Gastroesophageal sphincter (tissue), 4 donors: ENCODE measurements at regions not wholly inside any gene's neighbourhood (a gene's known extent, or its start where the extent isn't known, plus 50 kb on each side); places are given as distances from the start of the nearest gene placed in this dataset.

Experiments
- ATAC-seq: fragments of 150-250 bp; one replicate; pipeline ENCODE4 v1.9.1; 2016; ENCODE audit warnings: mild to moderate bottlenecking, moderate library complexity
- H3K27ac ChIP-seq, 4 donors: fragments of 200-600 bp; sonication (generic) in 3 of 4; 1 replicate in 3 of 4; 2 replicates in 1 of 4; pipeline ENCODE4 v1.5.1; 2016 to 2019
- H3K27me3 ChIP-seq: fragments of 200-600 bp; sonication (generic); one replicate; pipeline ENCODE4 v1.5.1; 2019
- H3K36me3 ChIP-seq, 2 donors: fragments of 200-600 bp; sonication (generic); one replicate each; pipeline ENCODE4 v1.5.1; 2019; ENCODE audit warnings: control low read depth in 1 of 2
- H3K4me1 ChIP-seq, 3 donors: fragments of 200-600 bp; sonication (generic); 1 replicate in 2 of 3; 2 replicates in 1 of 3; pipeline ENCODE4 v1.5.1; 2016 to 2019; ENCODE audit warnings: control low read depth in 2 of 3
- H3K4me3 ChIP-seq, 2 donors: fragments of 200-600 bp; sonication (generic); one replicate each; pipeline ENCODE4 v1.5.1; 2019; ENCODE audit warnings: mild to moderate bottlenecking in 1 of 2, moderate library complexity in 1 of 2
- H3K9me3 ChIP-seq, 3 donors: fragments of 200-600 bp; sonication (generic); one replicate each; pipeline ENCODE4 v1.5.1; 2017 to 2019; ENCODE audit warnings: control low read depth in 2 of 3
- EP300 ChIP-seq: sonication (generic); formaldehyde crosslinking; IDR thresholded peaks from one replicate; pipeline ENCODE4 v1.6.1; 2017; ENCODE audit warnings: antibody characterized with exemption, mild to moderate bottlenecking
- POLR2A ChIP-seq, 2 donors: fragments of 450-650 bp; IDR thresholded peaks; one replicate each; pipeline ENCODE4 v1.6.1; 2017; ENCODE audit warnings: antibody characterized with exemption in 2 of 2, mild to moderate bottlenecking in 2 of 2, moderate library complexity in 1 of 2
- POLR2AphosphoS5 ChIP-seq: sonication (generic); formaldehyde crosslinking; IDR thresholded peaks from one replicate; pipeline ENCODE4 v1.6.1; 2017; ENCODE audit warnings: antibody characterized with exemption
- WGBS, 2 donors: methylation state at CpG; one replicate each; pipeline ENCODE4 v1.1.5; 2018; ENCODE audit warnings: low coverage in 1 of 2; 5-methylcytosine and 5-hydroxymethylcytosine counted together
- TF ChIP-seq, protein P1 (sequence below), 4 experiments: fragments of 200-600 bp in 2 of 4; fragments of 450-650 bp in 2 of 4; sonication (generic) in 1 of 4; IDR thresholded peaks; one replicate each; pipeline ENCODE4 v1.5.1; 2017 to 2019; ENCODE audit warnings: antibody characterized with exemption in 4 of 4, mild to moderate bottlenecking in 2 of 4, moderate library complexity in 2 of 4

DNA sequence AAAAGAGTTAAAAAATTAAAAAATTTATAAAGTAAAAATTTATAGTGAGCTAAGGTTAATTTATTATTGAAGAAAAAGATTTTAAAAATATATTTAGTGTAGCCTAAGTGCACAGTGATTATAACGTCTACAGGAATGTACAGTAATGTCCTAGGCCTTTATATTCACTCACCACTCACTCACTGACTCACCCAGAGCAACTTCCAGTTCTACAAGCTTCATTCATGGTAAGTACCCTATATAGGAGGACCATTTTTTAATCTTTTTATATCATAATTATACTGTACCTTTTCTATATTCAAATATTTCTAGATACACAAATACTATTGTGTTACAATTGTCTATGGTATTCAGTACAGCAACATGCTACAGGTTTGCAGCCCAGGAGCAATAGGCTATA is 1623.2 kb downstream of the RPA4 start:
- Histone ChIP-seq H3K36me3 (no peaks in the 10 kb centered on the region), H3K4me1 (no peaks in the 10 kb centered on the region), H3K27me3 (no peaks in the 10 kb centered on the region), H3K27ac (no peak overlapping the region), H3K4me3 (no peak overlapping the region), H3K9me3 (no peaks in the 10 kb centered on the region)
- 38 to 58% methylated on average over 1 of the region's 1 CpG for WGBS, 2 donors
- TF ChIP-seq, protein P1, sequence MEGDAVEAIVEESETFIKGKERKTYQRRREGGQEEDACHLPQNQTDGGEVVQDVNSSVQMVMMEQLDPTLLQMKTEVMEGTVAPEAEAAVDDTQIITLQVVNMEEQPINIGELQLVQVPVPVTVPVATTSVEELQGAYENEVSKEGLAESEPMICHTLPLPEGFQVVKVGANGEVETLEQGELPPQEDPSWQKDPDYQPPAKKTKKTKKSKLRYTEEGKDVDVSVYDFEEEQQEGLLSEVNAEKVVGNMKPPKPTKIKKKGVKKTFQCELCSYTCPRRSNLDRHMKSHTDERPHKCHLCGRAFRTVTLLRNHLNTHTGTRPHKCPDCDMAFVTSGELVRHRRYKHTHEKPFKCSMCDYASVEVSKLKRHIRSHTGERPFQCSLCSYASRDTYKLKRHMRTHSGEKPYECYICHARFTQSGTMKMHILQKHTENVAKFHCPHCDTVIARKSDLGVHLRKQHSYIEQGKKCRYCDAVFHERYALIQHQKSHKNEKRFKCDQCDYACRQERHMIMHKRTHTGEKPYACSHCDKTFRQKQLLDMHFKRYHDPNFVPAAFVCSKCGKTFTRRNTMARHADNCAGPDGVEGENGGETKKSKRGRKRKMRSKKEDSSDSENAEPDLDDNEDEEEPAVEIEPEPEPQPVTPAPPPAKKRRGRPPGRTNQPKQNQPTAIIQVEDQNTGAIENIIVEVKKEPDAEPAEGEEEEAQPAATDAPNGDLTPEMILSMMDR (IDR thresholded peaks at IDR 0.05), result no peak
- no peak for TF ChIP-seq POLR2AphosphoS5
- TF ChIP-seq POLR2A (IDR thresholded peaks at IDR 0.05), result no peak
- no peak for TF ChIP-seq EP300
- ATAC-seq, result no peak

DNA sequence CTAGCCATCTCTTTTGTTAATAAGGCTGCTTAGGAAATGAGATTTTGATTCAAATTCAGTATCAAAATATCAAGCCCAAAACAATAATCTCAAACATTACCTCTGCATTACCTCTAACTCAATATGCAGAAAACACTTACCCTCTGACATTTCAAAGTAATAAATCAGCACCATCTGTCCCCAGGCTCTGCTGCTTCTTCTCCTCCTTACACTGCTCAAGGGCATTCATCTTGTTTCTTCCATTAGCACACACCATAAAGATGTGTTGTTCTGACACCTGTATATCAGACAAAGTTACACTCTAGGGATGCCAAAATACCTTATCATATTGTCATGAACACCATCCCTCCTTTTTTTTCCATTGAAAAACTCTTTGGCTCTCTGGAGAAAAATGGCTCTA is 1630.3 kb downstream of the RPA4 start:
- H3K4me3 ChIP-seq, result no peak overlapping the region
- no peaks in the 10 kb centered on the region for H3K4me1 ChIP-seq
- TF ChIP-seq POLR2A (IDR thresholded peaks at IDR 0.05) (no peak), POLR2AphosphoS5 (no peak), EP300 (no peak)
- TF ChIP-seq, protein P1 (IDR thresholded peaks at IDR 0.05), result no peak
- H3K27ac ChIP-seq, result no peak overlapping the region
- no peaks in the 10 kb centered on the region for H3K27me3 ChIP-seq
- H3K9me3 ChIP-seq, result no peaks in the 10 kb centered on the region
- no peaks in the 10 kb centered on the region for H3K36me3 ChIP-seq
- no peak for ATAC-seq

DNA sequence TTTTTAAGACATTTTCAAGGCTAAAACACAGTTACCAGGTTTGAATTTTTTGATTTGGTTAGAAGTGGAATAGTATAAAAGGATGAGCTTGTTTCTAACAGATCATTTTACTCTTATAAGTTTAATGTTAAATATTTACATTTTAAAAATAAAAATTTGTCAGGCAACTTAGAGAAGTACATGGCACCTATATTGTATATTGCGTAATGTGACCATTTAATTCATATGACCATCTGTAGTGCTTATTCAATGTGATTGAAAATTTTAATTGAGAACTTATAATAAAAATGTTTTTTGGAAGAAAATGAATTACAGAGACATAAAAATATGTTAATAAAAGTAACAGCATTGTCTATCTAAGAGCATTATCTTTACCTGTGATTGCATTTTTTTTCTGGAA is 1632.4 kb downstream of the RPA4 start:
- no peak overlapping the region for H3K4me3 ChIP-seq
- no peak for ATAC-seq
- no peak overlapping the region for H3K27ac ChIP-seq
- no peaks in the 10 kb centered on the region for H3K4me1 ChIP-seq
- no peaks in the 10 kb centered on the region for H3K27me3 ChIP-seq
- 89 to 100% methylated on average over 1 of the region's 1 CpG for WGBS, 2 donors
- H3K9me3 ChIP-seq, result no peaks in the 10 kb centered on the region
- TF ChIP-seq, protein P1 (IDR thresholded peaks at IDR 0.05), result no peak
- TF ChIP-seq POLR2AphosphoS5 (no peak), EP300 (no peak), POLR2A (IDR thresholded peaks at IDR 0.05) (no peak)
- H3K36me3 ChIP-seq, result no peaks in the 10 kb centered on the region

DNA sequence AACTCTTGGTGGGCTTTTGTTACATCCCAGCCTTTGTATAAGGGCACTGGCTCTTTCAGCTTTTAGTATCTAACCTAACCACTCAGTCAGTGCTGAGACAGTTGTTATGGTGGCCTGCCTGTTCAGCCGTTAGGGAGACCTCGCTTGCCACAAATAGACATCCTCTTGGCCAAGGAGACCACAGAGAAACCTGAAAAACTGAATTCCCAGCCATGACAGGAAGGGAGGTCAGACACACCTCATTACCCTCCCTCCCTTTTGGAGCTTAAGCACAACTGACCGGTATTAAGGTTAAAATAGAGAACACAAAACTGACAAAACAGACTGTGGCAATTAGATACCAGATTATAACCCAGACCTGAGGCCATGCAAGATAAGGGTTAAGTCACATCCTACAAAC is 1639.3 kb downstream of the RPA4 start:
- H3K4me1 ChIP-seq, result no peaks in the 10 kb centered on the region
- no peaks in the 10 kb centered on the region for H3K36me3 ChIP-seq
- H3K27ac ChIP-seq, result no peak overlapping the region
- H3K27me3 ChIP-seq, result no peaks in the 10 kb centered on the region
- 57% methylated on average over 1 of the region's 3 CpGs; no CpG with 5 or more reads in 1 of the 2 donors for WGBS, 2 donors
- no peak for ATAC-seq
- H3K4me3 ChIP-seq, result no peak overlapping the region
- H3K9me3 ChIP-seq, result no peaks in the 10 kb centered on the region
- TF ChIP-seq, protein P1 (IDR thresholded peaks at IDR 0.05), result no peak
- TF ChIP-seq POLR2AphosphoS5, result no peak
- no peak for TF ChIP-seq EP300
- TF ChIP-seq POLR2A (IDR thresholded peaks at IDR 0.05), result no peak

DNA sequence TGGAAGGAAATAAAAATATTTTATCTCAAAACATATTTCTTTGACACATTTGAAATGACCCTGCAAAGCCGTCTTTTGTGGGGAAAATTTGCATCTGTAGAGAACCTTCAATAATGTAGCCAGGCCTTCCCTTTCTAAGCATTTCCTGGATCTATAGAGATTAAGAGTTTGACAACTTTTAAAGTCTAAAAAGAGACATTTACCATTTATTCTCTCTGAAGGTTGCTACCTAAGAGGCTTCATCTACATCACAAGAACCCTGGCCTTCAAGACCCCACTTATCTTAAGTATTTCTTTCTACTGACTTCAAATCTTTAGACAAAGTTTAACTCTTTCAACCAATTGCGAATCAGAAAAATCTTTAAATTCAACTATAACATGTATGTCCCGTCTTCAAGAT is 1639.8 kb downstream of the RPA4 start:
- no peak for ATAC-seq
- no peaks in the 10 kb centered on the region for H3K9me3 ChIP-seq
- TF ChIP-seq EP300 (no peak), POLR2AphosphoS5 (no peak), POLR2A (IDR thresholded peaks at IDR 0.05) (no peak)
- TF ChIP-seq, protein P1 (IDR thresholded peaks at IDR 0.05), result no peak

More for the DNA sequence above, 1639.8 kb downstream of the RPA4 start:
- H3K4me1 ChIP-seq, result no peaks in the 10 kb centered on the region
- H3K27me3 ChIP-seq, result no peaks in the 10 kb centered on the region
- H3K4me3 ChIP-seq, result no peak overlapping the region
- no peaks in the 10 kb centered on the region for H3K36me3 ChIP-seq
- no peak overlapping the region for H3K27ac ChIP-seq
- 64 to 86% methylated on average over 3 of the region's 3 CpGs for WGBS, 2 donors
